Suprapubic skin (tissue), 4 donors: ENCODE measurements at regions not wholly inside any gene's neighbourhood (a gene's known extent, or its start where the extent isn't known, plus 50 kb on each side); places are given as distances from the start of the nearest gene placed in this dataset.

Experiments used
- DNase-seq, 2 donors: peaks; one replicate each; pipeline ENCODE4 v3.0.0-alpha.2; 2019; ENCODE audit warnings: low spot score in 2 of 2
- H3K27ac ChIP-seq: fragments of 200-600 bp; sonication (generic); one replicate; pipeline ENCODE4 v1.5.1; 2019
- H3K27me3 ChIP-seq: fragments of 200-600 bp; sonication (generic); one replicate; pipeline ENCODE4 v1.5.1; 2019
- H3K36me3 ChIP-seq: fragments of 200-600 bp; sonication (generic); one replicate; pipeline ENCODE4 v1.5.1; 2019
- H3K4me1 ChIP-seq: fragments of 200-600 bp; sonication (generic); one replicate; pipeline ENCODE4 v1.5.1; 2019
- H3K4me3 ChIP-seq: fragments of 200-600 bp; sonication (generic); one replicate; pipeline ENCODE4 v1.5.1; 2019; ENCODE audit warnings: mild to moderate bottlenecking
- H3K9me3 ChIP-seq: fragments of 200-600 bp; sonication (generic); one replicate; pipeline ENCODE4 v1.5.1; 2019
- EP300 ChIP-seq: sonication (generic); formaldehyde crosslinking; IDR thresholded peaks from one replicate; pipeline ENCODE4 v1.6.1; 2017; ENCODE audit warnings: antibody characterized with exemption
- POLR2A ChIP-seq, 2 donors: fragments of 450-650 bp; IDR thresholded peaks; one replicate each; pipeline ENCODE4 v1.6.1; 2017; ENCODE audit warnings: antibody characterized with exemption in 2 of 2, mild to moderate bottlenecking in 2 of 2, moderate library complexity in 2 of 2
- POLR2AphosphoS5 ChIP-seq, 3 donors: sonication (generic); formaldehyde crosslinking; IDR thresholded peaks; one replicate each; pipeline ENCODE4 v1.6.1; 2017; ENCODE audit warnings: antibody characterized with exemption in 3 of 3
- WGBS: methylation state at CpG from one replicate; pipeline ENCODE4 v1.1.5; 2018; 5-methylcytosine and 5-hydroxymethylcytosine counted together
- TF ChIP-seq, protein P1 (sequence below), 2 donors: fragments of 200-600 bp in 1 of 2; fragments of 450-650 bp in 1 of 2; sonication (generic) in 1 of 2; IDR thresholded peaks; one replicate each; pipeline ENCODE4 v1.5.1; 2016 to 2019; ENCODE audit warnings: antibody characterized with exemption in 2 of 2, mild to moderate bottlenecking in 1 of 2, moderate library complexity in 1 of 2

DNA sequence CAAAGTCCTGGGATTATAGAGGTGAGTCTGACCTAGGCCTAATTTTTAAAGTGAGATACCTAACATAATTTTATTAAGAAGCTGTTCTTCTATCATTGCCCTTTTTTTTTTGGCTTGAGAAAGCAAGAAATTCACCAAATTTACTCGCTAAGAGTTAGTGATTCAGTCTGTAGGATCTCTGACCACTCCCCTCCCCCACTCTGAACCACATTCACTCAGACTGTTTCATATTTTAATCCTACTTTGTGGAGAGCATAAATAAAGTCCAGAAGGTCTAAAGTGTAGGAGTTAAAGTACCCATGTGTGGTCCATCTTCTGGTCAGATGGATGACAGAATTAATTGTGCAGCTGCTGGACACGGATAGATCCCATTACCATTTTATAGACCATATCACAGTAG is 115.8 kb upstream of the MGAT5 start:
- H3K4me1 ChIP-seq, result peaks cover 41% of the 10 kb centered on the region
- H3K27ac ChIP-seq, result no peak overlapping the region
- no peak for DNase-seq
- TF ChIP-seq EP300 (no peak), POLR2AphosphoS5 (IDR thresholded peaks at IDR 0.05) (no peak), POLR2A (IDR thresholded peaks at IDR 0.05) (no peak)
- TF ChIP-seq, protein P1, sequence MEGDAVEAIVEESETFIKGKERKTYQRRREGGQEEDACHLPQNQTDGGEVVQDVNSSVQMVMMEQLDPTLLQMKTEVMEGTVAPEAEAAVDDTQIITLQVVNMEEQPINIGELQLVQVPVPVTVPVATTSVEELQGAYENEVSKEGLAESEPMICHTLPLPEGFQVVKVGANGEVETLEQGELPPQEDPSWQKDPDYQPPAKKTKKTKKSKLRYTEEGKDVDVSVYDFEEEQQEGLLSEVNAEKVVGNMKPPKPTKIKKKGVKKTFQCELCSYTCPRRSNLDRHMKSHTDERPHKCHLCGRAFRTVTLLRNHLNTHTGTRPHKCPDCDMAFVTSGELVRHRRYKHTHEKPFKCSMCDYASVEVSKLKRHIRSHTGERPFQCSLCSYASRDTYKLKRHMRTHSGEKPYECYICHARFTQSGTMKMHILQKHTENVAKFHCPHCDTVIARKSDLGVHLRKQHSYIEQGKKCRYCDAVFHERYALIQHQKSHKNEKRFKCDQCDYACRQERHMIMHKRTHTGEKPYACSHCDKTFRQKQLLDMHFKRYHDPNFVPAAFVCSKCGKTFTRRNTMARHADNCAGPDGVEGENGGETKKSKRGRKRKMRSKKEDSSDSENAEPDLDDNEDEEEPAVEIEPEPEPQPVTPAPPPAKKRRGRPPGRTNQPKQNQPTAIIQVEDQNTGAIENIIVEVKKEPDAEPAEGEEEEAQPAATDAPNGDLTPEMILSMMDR (IDR thresholded peaks at IDR 0.05), result no peak
- no peak overlapping the region for H3K4me3 ChIP-seq
- no peaks in the 10 kb centered on the region for H3K27me3 ChIP-seq
- H3K9me3 ChIP-seq, result no peaks in the 10 kb centered on the region
- no peaks in the 10 kb centered on the region for H3K36me3 ChIP-seq
- WGBS, result 91% methylated on average over 2 of the region's 2 CpGs

DNA sequence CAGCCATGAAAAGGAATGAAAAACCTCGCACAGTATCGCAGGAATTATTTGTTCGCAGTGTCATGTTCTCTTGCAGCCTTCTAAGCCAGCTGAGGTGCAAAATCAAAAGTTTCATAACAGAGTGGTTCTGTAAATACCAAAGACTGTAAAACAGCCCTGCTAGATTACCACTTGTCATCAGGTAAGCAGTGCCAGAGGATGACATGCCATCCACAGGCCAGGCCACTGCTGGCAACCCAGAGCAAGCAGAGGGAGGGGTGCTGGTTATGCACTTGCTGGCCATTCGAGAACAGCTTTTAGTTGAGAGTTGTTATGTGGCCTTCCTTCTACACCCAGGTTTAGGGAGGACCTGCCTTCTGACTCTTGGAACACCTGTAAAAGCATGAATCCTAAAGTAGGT is 114.3 kb upstream of the MGAT5 start:
- Histone ChIP-seq H3K4me1 (peaks cover 39% of the 10 kb centered on the region), H3K9me3 (no peaks in the 10 kb centered on the region), H3K36me3 (no peaks in the 10 kb centered on the region), H3K27me3 (no peaks in the 10 kb centered on the region), H3K27ac (no peak overlapping the region), H3K4me3 (no peak overlapping the region)
- WGBS, result 90% methylated on average over 4 of the region's 4 CpGs
- no peak for TF ChIP-seq POLR2AphosphoS5 (IDR thresholded peaks at IDR 0.05)
- no peak for DNase-seq

DNA sequence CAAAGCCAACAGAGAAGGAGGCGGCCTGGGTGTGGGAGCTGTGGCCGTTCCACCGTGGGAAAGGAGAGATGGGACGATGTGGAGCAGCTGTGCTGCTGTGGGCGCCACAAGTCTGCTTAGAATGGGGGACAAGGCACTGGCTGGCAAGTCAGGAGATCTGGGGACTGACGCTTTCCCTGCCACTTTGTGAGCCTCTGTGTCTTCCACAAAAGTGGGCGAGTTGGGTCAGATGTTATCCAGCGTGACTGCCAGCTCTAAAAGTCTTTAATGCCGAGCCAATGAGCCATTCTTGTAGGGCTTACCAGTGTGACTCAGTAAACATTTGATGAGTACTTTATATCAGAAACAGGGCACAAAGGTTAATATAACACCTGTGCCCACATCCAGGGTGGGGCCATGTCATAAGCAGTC is 113.6 kb upstream of the MGAT5 start:
- Histone ChIP-seq H3K9me3 (no peaks in the 10 kb centered on the region), H3K36me3 (no peaks in the 10 kb centered on the region), H3K27ac (no peak overlapping the region), H3K4me3 (no peak overlapping the region), H3K27me3 (no peaks in the 10 kb centered on the region), H3K4me1 (peaks cover 39% of the 10 kb centered on the region)
- DNase-seq, result no peak
- TF ChIP-seq EP300, result no peak
- TF ChIP-seq POLR2A (IDR thresholded peaks at IDR 0.05), result no peak
- TF ChIP-seq, protein P1 (IDR thresholded peaks at IDR 0.05), result no peak
- no peak for TF ChIP-seq POLR2AphosphoS5 (IDR thresholded peaks at IDR 0.05)
- WGBS, result 70% methylated on average over 9 of the region's 9 CpGs

DNA sequence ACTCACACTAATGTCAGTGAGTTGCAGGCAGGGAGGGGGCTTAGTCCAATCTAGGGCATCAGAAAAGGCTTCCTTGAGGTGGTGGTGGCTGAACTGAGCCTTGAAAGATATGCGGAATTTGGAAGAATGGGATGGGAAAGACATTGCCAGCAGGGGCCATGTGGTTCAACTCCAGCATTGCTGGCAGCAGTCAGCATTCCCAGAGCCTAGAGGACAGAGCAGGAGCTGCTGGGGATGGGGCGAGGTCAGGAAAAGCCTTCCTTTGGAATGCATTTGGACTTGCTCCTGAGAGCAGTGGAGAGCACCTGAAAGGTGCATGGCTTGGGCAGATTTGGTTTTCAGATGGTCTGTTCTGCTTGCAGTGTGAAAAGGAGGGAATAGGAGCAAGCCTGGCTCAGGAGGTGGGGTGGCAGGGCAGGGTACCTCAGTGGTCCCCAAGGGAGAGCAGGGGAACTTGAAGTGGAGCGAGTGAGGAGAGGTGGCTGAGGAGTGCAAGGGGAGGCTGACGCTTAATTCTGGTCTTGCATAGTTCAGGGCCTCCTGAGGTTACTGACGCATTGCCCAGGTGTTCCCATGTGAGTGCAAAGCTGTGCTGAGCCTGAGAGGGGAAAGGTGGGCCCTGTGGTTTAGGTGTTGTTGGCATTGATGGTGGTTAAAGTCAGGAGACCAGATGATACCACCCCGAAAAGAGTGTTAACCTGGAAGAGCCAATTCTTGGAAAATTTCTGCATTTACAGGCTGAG is 112.1 kb upstream of the MGAT5 start:
- H3K27me3 ChIP-seq, result no peaks in the 10 kb centered on the region
- WGBS, result 87% methylated on average over 6 of the region's 6 CpGs
- no peak overlapping the region for H3K4me3 ChIP-seq
- TF ChIP-seq POLR2A (IDR thresholded peaks at IDR 0.05), result no peak
- no peak for TF ChIP-seq POLR2AphosphoS5 (IDR thresholded peaks at IDR 0.05)
- no peak for TF ChIP-seq EP300
- TF ChIP-seq, protein P1 (IDR thresholded peaks at IDR 0.05), result no peak
- peaks cover 40% of the 10 kb centered on the region for H3K4me1 ChIP-seq
- H3K36me3 ChIP-seq, result no peaks in the 10 kb centered on the region
- no peak for DNase-seq
- H3K9me3 ChIP-seq, result no peaks in the 10 kb centered on the region
- no peak overlapping the region for H3K27ac ChIP-seq

DNA sequence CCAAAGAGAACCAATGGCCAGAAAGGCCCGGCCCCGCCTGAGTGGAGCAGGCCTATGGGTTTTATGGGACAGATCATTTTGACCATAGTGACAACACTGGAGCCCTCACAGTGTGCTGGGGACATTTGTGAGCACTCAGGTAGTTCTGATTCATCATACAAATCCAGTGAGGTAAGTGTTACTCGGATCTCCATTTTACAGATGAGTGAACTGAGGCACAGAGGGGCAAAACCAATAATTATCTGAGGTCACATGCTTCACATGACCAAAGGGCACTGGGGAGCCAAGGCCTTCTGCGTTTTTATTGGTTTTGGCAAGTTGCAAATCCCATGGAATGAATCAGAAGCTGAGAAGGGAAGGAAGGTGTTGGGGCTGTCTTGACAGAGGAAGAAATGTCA is 111.5 kb upstream of the MGAT5 start:
- TF ChIP-seq POLR2A (IDR thresholded peaks at IDR 0.05), result no peak
- TF ChIP-seq EP300, result no peak
- TF ChIP-seq POLR2AphosphoS5 (IDR thresholded peaks at IDR 0.05), result no peak
- TF ChIP-seq, protein P1 (IDR thresholded peaks at IDR 0.05), result no peak
- Histone ChIP-seq H3K27ac (no peak overlapping the region), H3K4me1 (peaks cover 39% of the 10 kb centered on the region), H3K4me3 (no peak overlapping the region), H3K27me3 (no peaks in the 10 kb centered on the region), H3K36me3 (no peaks in the 10 kb centered on the region), H3K9me3 (no peaks in the 10 kb centered on the region)
- 78% methylated on average over 4 of the region's 4 CpGs for WGBS
- no peak for DNase-seq

DNA sequence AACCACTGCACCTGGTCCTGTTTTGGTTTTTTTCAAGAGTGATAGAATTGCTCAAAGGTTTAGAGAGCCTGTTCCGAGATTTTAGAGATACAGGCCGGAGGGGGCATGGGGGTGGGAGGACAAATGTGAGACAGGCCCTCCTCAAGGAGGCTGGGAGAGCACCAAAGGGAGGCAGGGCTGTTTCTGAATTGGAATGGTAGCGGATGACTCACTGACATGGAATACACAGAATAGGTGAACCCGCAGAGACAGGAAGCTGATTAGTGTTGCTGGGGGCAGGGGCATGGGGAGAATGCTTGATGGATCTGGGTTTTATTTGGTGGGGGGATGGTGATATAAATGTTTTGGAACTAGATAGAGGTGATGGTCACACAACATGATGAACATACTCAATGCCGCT is 111.0 kb upstream of the MGAT5 start:
- H3K36me3 ChIP-seq, result no peaks in the 10 kb centered on the region
- no peak overlapping the region for H3K4me3 ChIP-seq
- H3K4me1 ChIP-seq, result peaks cover 36% of the 10 kb centered on the region
- H3K27me3 ChIP-seq, result no peaks in the 10 kb centered on the region
- TF ChIP-seq EP300 (no peak), POLR2AphosphoS5 (IDR thresholded peaks at IDR 0.05) (no peak), POLR2A (IDR thresholded peaks at IDR 0.05) (no peak)
- TF ChIP-seq, protein P1 (IDR thresholded peaks at IDR 0.05), result no peak
- H3K27ac ChIP-seq, result no peak overlapping the region
- no peak for DNase-seq
- no peaks in the 10 kb centered on the region for H3K9me3 ChIP-seq
- WGBS, result 94% methylated on average over 5 of the region's 5 CpGs
